ENCODE measurements at regions not wholly inside any gene's neighbourhood (a gene's known extent, or its start where the extent isn't known, plus 50 kb on each side); places are given as distances from the start of the nearest gene placed in this dataset.

- DNase-seq = no peak
Observed at GRCh38 chr10:111936143-111936542, 247.4 kb downstream of the GPAM start.

- DNase-seq = no peak
Observed at GRCh38 chr10:111944331-111944730, 239.2 kb downstream of the GPAM start.

- DNase-seq = no peak
Observed at GRCh38 chr10:111953949-111954348, 229.6 kb downstream of the GPAM start.

GRCh38 chr10:111954386-111954785 lies 229.2 kb downstream of the GPAM start:
- no peak for DNase-seq

GRCh38 chr10:111956841-111957240 lies 226.7 kb downstream of the GPAM start:
- DNase-seq = no peak

GRCh38 chr10:111962951-111963350 lies 220.6 kb downstream of the GPAM start:
- no peak for DNase-seq

- no peak for DNase-seq
Observed at GRCh38 chr10:111967116-111967515, 216.4 kb downstream of the GPAM start.

- DNase-seq = no peak
Observed at GRCh38 chr10:111967547-111967946, 216.0 kb downstream of the GPAM start.

GRCh38 chr10:111968647-111969046 lies 214.9 kb downstream of the GPAM start:
- no peak for DNase-seq

GRCh38 chr10:111970111-111970510 lies 213.5 kb downstream of the GPAM start:
- DNase-seq = no peak

- no peak for DNase-seq
Observed at GRCh38 chr10:111972109-111972508, 211.5 kb downstream of the GPAM start.

GRCh38 chr10:111973306-111973705 lies 210.3 kb downstream of the GPAM start:
- no peak for DNase-seq

- no peak for DNase-seq
Observed at GRCh38 chr10:111973826-111974225, 209.7 kb downstream of the GPAM start.

- no peak for DNase-seq
Observed at GRCh38 chr10:111974325-111974724, 209.2 kb downstream of the GPAM start.

- DNase-seq = no peak
Observed at GRCh38 chr10:111976557-111976956, 207.0 kb downstream of the GPAM start.

- no peak for DNase-seq
Observed at GRCh38 chr10:111984057-111984456, 199.5 kb downstream of the GPAM start.

GRCh38 chr10:111986079-111986478 lies 197.5 kb downstream of the GPAM start:
- DNase-seq = no peak

GRCh38 chr10:111988646-111989045 lies 194.9 kb downstream of the GPAM start:
- no peak for DNase-seq

GRCh38 chr10:111989136-111989911 lies 194.2 kb downstream of the GPAM start:
- DNase-seq = no peak

- DNase-seq = no peak
Observed at GRCh38 chr10:111990734-111991133, 192.8 kb downstream of the GPAM start.

- no peak for DNase-seq
Observed at GRCh38 chr10:111993321-111993720, 190.2 kb downstream of the GPAM start.

GRCh38 chr10:111993872-111994426 lies 189.6 kb downstream of the GPAM start:
- no peak for DNase-seq

- DNase-seq = no peak
Observed at GRCh38 chr10:111996103-111996502, 187.5 kb downstream of the GPAM start.

GRCh38 chr10:111998728-111999127 lies 184.8 kb downstream of the GPAM start:
- no peak for DNase-seq
